GM19239 (cell line): ENCODE measurements at regions not wholly inside any gene's neighbourhood (a gene's known extent, or its start where the extent isn't known, plus 50 kb on each side); places are given as distances from the start of the nearest gene placed in this dataset.
"Not testable (repeated sequence)": the region's sequence is repeated elsewhere in the genome, so short reads cannot be mapped to it uniquely, and the experiment has no call there.

Experiments used
- DNase-seq: peaks from one replicate; pipeline ENCODE4 v3.0.0; 2011; ENCODE audit warnings: low spot score; ENCODE audit not compliant: insufficient read length
- FAIRE-seq: peaks from 2 replicates; lab custom pipeline; 2011; peaks lifted over from hg19 to GRCh38; lab: Jason Lieb, UNC

DNA sequence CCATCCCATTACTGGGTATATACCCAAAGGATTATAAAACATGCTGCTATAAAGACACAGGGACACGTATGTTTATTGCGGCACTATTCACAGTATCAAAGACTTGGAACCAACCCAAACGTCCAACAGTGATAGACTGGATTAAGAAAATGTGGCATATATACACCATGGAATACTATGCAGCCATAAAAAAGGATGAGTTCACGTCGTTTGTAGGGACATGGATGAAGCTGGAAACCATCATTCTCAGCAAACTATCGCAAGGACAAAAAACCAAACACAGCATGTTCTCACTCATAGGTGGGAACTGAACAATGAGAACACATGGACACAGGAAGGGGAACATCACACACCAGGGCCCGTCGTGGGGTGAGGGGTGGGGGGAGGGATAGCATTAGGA lies 106.1 kb downstream of the CHD1L start:
- not testable (repeated sequence) for DNase-seq, FAIRE-seq

DNA sequence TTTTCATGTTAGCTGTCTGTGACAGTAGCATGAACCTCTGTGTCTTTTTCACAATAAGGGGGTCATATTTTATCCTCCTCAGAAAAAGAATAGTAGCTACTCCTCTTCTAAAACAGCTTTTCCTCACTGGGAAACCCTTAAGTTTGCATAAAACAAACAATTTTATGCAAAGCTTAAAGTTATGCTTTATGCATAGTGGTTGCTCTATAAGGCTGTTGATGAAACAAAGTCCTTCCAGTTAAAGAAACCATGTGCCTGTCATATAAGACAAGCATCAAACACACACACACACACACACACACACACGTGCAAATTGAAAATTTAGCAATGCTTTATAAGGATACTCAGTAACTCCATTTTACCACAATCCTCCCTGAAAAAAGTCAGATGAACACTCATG lies 107.0 kb downstream of the CHD1L start:
- FAIRE-seq (no peak), DNase-seq (no peak)

DNA sequence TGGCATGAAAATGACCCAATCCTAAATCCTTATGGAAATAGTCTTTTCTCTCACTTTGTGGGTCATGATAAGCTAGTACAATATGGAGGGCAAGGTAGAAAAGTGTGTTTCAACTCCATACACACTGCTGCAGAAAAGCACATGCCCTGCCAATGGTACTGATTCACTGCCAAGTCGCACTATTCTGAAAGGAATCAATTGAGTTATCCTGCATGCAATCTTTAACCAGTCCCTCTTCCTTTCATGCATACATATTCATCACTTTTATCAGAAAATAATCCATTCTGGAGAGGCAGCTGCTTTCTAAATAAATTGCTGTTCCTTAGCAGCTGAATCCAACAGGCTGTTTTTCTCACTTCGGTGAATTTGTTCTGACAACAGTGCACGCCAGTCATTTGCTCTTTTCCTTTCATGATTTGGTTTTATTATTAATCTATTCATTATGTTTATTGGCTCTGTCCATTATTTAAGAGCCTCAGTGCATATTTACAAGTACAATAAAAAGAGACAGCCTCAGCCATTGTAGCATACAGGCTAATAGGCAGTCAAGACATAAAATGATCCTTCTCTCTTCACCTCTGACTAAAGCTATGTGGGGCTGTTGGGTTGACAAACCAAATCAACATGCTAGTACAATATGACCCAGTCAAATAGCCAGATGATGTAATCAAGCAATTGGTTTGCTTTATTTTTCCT lies 108.8 kb downstream of the CHD1L start:
- FAIRE-seq (no peak), DNase-seq (no peak)

DNA sequence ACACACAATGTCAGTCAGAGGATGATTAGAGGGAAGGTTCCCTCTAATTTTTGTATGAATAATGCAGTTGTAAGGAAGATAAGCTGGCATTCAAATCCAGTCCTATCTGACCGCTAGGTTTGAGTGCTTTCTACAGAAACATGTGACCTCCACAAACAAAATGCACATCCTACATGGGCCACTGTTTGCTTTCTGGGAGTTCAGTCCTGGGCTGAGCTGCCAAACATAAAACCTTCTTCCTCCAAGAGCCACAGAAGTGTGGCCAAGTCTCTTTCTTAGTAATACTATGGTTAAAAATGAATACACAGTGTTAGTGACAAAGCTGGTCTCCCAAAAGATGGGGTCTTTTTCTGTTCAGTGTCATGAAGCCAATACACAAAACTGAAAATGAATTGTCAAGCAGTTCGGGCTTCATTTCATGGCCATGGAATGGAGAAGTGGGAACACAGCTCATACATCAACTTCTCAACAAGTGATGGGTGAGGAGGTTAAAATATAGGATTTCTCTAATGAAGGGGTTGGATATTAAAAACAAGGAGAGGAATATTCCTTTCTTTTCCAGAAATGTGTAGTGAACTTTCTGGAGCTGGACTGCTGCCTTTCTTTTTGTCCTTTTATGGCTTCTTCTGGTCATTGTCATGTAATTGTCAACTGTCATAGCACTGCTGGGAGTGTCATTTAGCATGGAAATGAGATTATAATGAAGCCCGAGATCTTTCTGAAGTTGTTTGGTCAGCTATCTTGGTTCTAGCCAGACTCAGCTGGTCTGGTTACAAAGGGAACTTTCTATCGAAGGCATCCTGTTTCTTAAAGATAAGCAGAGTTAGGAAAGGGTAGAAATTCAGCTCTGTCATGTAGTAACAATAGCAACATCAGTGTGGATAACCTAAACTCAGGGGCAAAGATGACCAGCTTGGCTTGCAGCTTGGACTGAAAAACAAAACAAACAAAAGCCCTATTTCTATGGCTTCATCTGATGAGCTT lies 135.1 kb downstream of the CHD1L start:
- DNase-seq (no peak), FAIRE-seq (no peak)

DNA sequence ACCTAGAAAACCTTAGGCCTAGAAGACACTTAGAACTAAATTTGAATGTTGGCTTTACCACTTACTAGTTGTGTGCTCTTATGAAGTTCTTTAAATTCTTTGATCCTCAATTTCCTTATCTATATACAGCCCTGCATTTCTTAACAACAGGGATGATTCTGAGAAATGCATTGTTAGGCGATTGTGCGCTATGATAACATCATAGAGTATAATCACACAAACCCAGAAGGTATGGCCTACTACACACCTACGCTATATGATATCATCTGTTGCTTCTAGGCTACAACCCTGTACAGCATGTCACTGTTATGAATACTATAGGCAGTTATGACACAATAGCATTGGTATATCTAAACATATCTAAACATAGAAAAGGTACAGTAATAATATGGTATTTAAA lies 137.4 kb downstream of the CHD1L start:
- FAIRE-seq: no peak
- DNase-seq: no peak

DNA sequence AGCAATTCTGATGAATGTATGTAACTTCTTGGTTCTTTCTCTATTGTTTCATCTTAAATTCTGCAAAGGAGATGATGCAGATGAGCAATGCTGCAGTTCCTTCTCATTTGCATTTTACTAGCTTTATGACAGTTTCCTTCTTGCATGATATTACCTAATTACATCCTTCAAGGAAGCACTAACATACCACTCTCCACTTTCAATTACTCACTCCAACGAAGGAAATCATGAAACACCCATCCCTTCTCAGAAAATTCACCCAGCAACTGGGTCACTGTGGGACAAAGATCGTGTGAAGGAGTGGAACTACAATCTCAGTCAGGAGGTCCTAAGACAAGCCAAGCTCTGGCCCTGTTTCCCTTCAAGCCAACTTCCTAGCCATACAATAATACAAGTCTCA lies 142.3 kb downstream of the CHD1L start:
- FAIRE-seq (no peak), DNase-seq (no peak)

DNA sequence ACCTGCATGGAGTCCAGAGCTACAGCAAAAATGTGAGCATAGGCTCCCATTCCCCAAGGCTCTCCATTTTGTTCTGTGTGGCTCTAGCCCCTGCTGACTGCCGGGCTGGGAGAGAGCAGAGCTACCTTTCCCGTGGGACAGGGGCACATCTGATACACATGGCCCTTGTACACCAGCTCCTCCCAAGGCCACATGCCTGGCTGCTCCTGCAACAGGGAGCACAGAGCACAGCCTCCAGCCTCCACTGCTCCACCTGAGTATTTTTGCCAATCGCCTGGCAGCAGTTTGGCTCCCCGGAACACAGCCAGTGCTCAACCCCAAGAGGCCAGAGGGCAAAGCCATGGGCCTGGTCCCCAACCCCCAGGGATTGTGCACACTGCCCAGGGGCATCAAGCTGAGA lies 146.5 kb downstream of the CHD1L start:
- DNase-seq: no peak
- no peak for FAIRE-seq

DNA sequence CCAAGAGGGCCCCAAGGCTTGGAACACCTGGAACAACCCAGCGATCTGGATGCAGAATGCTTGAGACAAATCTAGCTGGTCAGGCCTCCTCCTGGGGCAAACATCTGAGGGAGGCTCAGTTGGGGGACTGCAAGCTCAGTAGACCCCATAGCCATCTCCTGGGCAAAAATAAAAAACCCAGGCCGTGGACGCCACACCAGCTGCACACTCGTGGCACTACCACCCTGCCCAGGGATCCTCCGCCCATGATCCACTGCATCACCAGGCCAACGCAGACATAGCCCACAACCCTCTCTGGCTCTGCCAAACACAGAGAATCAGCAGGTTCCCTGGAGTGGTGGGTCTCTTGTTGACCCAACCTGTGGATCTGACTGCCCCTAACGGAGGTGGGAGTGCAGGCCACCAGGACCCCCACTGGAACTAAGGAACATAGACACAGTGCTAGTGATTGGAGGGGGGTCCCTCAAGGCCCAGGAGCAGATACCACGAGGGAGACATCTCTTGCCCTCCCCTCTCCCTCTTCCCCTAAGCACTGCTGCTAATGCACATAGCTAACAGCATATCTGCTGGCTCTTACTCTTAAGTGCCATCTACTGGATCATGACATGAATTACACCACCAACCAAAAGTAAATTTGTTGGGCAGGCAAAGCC lies 147.2 kb downstream of the CHD1L start:
- peak; percentile 89 for FAIRE-seq

DNA sequence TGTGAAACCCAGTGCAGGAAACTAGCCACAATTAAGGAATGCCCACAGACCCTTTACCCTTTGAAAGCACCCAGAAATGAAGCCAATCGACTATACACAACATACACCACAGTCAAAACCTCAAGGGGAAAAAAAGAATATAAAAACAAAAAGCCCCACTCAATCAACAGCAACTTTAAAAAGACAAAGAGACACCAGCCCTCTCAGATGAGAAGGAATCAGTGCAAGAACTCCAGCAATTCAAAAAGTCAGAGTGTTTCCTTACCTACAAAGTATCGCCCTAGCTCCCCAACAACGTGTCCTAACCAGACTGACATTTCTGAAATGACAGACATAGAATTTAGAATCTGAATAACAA lies 147.7 kb downstream of the CHD1L start:
- FAIRE-seq: no peak
- DNase-seq: no peak

More for the DNA sequence above, 147.2 kb downstream of the CHD1L start:
- DNase-seq: peak; percentile 14

DNA sequence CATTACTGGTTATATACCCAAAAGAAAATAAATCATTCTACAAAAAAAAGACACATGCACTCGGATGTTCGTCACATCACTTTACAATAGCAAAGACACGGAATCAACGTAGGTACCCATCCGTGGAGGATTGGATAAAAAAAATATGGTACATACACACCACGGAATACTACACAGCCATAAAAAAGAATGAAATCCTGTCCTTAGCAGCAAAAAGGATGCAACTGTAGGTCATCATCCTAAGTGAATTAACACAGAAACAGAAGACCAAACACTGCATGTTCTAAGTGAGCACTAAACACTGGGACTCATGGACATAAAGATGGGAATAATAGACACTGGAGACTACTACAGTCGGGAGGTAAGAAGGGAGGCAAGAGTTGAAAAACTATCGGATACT lies 148.6 kb downstream of the CHD1L start:
- DNase-seq (no peak), FAIRE-seq (no peak)

DNA sequence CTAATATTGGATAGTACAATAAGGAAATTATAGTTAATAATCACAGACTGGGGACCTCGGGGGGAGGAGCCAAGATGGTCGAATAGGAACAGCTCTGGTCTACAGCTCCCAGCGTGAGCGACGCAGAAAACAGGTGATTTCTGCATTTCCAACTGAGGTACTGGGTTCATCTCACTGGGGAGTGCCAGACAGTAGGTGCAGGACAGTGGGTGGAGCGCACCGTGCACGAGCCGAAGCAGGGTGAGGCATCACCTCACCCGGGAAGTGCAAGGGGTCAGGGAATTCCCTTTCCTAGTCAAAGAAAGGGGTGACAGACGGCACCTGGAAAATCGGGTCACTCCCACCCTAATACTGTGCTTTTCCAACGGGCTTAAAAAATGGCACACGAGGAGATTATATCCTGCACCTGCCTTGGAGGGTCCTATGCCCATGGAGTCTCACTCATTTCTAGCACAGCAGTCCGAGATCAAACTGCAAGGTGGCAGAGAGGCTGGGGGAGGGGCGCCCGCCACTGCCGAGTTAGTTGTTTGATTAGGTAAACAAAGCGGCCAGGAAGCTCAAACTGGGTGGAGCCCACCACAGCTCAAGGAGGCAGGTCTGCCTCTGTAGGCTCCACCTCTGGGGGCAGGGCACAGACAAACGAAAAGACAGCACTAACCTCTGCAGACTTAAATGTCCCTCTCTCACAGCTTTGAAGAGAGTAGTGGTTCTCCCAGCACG lies 138.8 kb upstream of the BCL9 start:
- not testable (repeated sequence) for DNase-seq

DNA sequence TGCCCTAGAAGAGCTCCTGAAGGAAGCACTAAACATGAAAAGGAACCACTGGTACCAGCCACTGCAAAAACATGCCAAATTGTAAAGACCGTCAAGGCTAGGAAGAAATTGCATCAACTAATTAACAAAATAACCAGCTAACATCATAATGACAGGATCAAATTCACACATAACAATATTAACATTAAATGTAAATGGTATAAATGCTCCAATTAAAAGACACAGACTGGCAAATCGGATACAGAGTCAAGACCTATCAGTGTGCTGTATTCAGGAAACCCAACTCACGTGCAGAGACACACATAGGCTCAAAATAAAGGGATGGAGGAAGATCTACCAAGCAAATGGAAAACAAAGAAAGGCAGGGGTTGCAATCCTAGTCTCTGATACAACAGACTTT lies 137.0 kb upstream of the BCL9 start:
- not testable (repeated sequence) for FAIRE-seq, DNase-seq

More for the DNA sequence above, 138.8 kb upstream of the BCL9 start:
- FAIRE-seq: not testable (repeated sequence)

DNA sequence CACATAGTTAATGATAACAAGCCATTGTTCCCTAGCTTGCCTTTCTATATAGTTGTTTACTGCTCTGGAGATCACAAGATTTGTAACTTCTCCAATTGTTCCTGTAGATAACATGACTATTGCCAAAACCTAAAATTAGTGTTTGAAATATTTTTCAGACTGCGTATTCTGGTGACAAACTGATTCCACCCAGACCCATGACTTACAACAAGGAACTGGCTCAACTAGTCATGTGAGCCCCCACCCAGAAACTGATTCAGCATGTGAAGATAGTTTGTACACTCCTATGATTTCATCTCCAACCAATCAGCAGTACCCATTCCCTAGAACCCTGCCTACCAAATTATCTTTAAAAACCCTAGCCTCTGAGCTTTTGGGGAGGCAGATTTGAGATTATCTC lies 131.4 kb upstream of the BCL9 start:
- DNase-seq (no peak), FAIRE-seq (no peak)

DNA sequence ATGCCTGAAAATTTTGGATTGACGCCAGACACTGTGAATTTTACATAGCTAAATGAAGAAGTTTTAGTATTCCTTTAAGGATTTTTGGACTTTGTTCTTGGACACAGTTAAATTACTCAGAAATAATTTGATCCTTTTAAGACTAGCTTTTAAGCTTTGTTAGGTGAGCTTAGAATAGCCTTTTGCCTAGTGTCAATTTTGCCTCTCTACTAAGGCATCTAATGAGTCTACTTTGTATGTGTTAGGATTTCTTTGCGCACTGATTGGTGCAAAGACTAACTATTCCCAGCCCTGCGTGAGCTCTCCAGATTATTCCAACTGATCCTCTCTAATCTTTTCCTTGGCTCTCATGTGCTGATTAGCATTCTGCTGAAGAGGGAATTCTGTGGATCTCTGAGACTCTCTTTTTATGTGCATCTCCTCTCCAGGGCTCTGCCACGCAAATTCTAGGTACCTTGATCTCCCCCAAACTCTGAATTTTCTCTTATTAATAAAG lies 128.1 kb upstream of the BCL9 start:
- FAIRE-seq: no peak

DNA sequence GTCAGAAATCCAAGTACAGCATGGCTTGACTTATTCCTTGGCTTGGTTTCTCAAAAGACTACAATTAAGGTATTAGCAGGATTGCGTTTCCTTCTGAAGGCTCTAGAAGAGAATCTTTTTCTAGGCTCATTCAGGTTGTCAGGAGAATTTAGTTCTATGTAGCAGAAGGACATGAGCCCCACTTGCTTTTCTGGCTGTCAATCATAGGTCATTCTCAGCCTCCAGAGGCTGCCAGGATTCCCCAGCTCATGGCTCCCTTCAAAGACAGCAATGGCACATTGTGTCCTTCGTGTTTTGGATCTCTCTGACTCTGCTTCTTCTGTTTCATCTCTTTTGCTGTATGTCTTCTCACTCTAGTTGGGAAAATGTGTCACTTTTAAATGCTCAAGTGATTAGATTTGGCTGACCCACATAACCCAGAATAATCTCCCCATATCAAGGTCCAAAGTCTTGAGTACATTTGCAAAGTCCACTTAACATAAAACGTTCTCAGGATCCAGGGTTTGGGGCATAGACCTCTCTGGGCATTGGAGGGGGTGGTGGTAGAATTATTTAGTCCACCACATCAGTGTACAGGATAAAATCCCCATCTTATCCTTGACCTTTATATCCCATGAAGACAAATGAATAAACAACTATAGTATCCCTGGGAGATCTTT lies 126.7 kb upstream of the BCL9 start:
- no peak for FAIRE-seq
- DNase-seq: no peak

More for the DNA sequence above, 128.1 kb upstream of the BCL9 start:
- no peak for DNase-seq

DNA sequence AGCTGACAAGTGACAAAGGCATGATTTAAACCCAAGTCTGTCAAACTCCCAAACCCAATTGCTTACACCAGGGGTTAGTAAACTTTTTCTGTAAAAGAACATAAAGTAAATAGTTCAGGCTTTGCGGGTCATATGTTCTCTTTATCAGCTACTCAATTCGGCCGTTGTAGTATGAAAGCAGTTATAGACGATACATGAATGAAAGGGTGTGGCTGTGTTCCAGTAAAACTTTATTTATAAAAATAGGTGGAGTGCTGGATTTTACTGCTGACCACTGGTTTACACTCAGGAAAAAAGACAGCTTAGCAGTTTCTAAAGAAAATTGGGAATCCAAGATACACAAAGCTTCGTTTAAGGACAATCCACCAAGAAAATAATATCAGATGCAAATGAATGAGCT lies 124.3 kb upstream of the BCL9 start:
- FAIRE-seq (no peak), DNase-seq (no peak)

DNA sequence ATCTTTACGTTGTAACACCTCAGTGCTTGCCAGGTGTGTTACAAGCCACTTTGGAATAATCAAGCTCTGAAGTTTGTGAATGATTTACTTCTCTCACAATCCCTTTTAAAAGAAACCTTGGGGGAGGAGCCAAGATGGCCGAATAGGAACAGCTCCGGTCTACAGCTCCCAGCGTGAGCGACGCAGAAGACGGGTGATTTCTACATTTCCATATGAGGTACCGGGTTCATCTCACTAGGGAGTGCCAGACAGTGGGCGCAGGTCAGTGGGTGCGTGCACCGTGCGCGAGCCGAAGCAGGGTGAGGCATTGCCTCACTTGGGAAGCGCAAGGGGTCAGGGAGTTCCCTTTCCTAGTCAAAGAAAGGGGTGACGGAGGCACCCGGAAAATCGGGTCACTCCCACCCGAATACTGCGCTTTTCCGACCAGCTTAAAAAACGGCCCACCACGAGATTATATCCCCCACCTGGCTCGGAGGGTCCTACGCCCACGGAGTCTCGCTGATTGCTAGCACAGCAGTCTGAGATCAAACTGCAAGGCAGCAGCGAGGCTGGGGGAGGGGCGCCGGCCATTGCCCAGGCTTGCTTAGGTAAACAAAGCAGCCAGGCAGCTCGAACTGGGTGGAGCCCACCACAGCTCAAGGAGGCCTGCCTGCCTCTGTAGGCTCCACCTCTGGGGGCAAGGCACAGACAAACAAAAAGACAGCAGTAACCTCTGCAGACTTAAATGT lies 118.0 kb upstream of the BCL9 start:
- DNase-seq, FAIRE-seq: not testable (repeated sequence)

DNA sequence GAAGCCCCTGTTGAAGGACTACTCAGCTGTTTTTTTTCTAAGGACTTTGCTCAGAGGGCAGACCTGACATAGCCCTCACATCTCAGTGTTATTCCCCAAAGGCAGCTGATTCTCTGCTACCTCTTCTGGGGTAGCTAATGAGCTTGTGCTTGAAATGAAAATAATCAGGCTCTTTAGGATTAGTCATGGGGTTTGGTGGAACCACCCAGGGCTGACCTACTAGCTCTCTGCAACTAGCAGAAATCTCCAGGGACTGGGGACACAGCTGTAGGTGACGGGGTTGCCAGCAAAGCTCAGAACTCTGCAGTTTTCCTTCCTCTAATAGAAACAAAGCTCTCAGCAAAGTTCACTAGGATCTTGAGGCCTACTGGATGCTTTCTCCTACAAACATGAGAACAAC lies 106.4 kb upstream of the BCL9 start:
- FAIRE-seq: no peak
- no peak for DNase-seq

DNA sequence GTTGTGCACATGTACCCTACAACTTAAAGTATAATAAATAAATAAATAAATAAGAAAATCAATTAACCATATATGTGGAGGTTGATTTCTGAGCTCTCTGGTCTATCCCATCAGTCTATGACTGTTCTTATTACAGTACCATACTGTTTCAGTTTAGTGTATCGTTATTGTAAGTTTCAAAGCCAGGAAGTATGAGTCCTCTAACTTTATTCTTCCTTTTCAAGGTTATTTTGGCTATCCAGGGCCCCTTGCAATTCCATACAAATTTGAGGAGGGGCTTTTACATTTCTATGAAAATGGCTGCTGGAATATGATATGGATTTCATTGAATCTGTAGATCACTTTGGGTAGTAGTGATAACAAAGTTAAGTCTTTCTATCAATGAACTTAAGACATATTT lies 96.9 kb upstream of the BCL9 start:
- no peak for FAIRE-seq
- DNase-seq: no peak
